Loucy (cell line): ENCODE measurements at regions not wholly inside any gene's neighbourhood (a gene's known extent, or its start where the extent isn't known, plus 50 kb on each side); places are given as distances from the start of the nearest gene placed in this dataset.

ENCODE experiments used
- H2AFZ ChIP-seq: fragments of 200-600 bp; sonication (generic); 2 replicates; pipeline ENCODE4 v1.6.0; 2016; ENCODE audit warnings: antibody characterized with exemption, mild to moderate bottlenecking, low read length, moderate library complexity
- H3F3A ChIP-seq: fragments of 200-600 bp; 2 replicates; pipeline ENCODE4 v1.6.0; 2016; ENCODE audit warnings: antibody characterized with exemption, low read depth, mild to moderate bottlenecking
- H3K27me3 ChIP-seq: fragments of 200-600 bp; sonication (generic); 2 replicates; pipeline ENCODE4 v1.6.1; 2014; ENCODE audit warnings: low read length, mild to moderate bottlenecking; ENCODE audit not compliant: insufficient read depth, poor library complexity, severe bottlenecking
- H3K36me3 ChIP-seq: fragments of 200-600 bp; sonication (generic); 2 replicates; pipeline ENCODE4 v1.6.1; 2016; ENCODE audit warnings: low read length; ENCODE audit not compliant: insufficient read depth
- H3K4me1 ChIP-seq: fragments of 200-600 bp; sonication (generic); 2 replicates; pipeline ENCODE4 v1.5.1; 2014; ENCODE audit warnings: low read length, mild to moderate bottlenecking; ENCODE audit not compliant: insufficient read depth, poor library complexity, severe bottlenecking
- H3K4me2 ChIP-seq: fragments of 200-600 bp; sonication (generic); 2 replicates; pipeline ENCODE4 v1.6.0; 2014; ENCODE audit warnings: antibody characterized with exemption, low read length, low read depth, mild to moderate bottlenecking; ENCODE audit not compliant: poor library complexity, severe bottlenecking
- H3K4me3 ChIP-seq: fragments of 200-600 bp; sonication (generic); 2 replicates; pipeline ENCODE4 v1.5.1; 2014; ENCODE audit warnings: low read length, mild to moderate bottlenecking, mixed read lengths; ENCODE audit not compliant: poor library complexity, severe bottlenecking
- H3K79me2 ChIP-seq: fragments of 200-600 bp; sonication (generic); 2 replicates; pipeline ENCODE4 v1.6.1; 2014; ENCODE audit warnings: low read length; ENCODE audit not compliant: insufficient read depth
- H3K9ac ChIP-seq: fragments of 200-600 bp; sonication (generic); 2 replicates; pipeline ENCODE4 v1.6.0; 2014; ENCODE audit warnings: mild to moderate bottlenecking, low read depth, low read length, moderate library complexity; ENCODE audit not compliant: poor library complexity, severe bottlenecking
- H3K9me2 ChIP-seq: fragments of 200-600 bp; sonication (generic); replicated peaks from 2 replicates; pipeline ENCODE4 v1.6.1; 2016; ENCODE audit warnings: low read depth, low read length, mixed read lengths
- H3K9me3 ChIP-seq: fragments of 200-600 bp; sonication (generic); 2 replicates; pipeline ENCODE4 v1.6.1; 2014; ENCODE audit warnings: mild to moderate bottlenecking, antibody characterized with exemption, low read length, low read depth; ENCODE audit not compliant: insufficient read depth
- H4K20me1 ChIP-seq: fragments of 200-600 bp; sonication (generic); 2 replicates; pipeline ENCODE4 v1.6.0; 2014; ENCODE audit warnings: antibody characterized with exemption, low read length, mild to moderate bottlenecking; ENCODE audit not compliant: insufficient read depth, poor library complexity, severe bottlenecking
- CTCF ChIP-seq: fragments of 200-600 bp; sonication (generic); conservative IDR thresholded peaks from 2 replicates; pipeline ENCODE4 v1.5.1; 2014; ENCODE audit warnings: mild to moderate bottlenecking, antibody characterized with exemption, low read length
- EZH2phosphoT487 ChIP-seq: fragments of 200-600 bp; IDR thresholded peaks from 2 replicates; pipeline ENCODE4 v1.6.1; 2018; ENCODE audit warnings: antibody characterized with exemption, mild to moderate bottlenecking, moderate library complexity, borderline replicate concordance

GRCh38 chr6:6842291-6842690, 253.8 kb downstream of the LY86 start:
- Histone ChIP-seq H3K4me2 (no peak overlapping the region), H2AFZ (peak overlapping the region; percentile 66; the same call in 1 of the 2 replicates), H3K79me2 (no peaks in the 10 kb centered on the region)

GRCh38 chr6:6843057-6843627, 254.6 kb downstream of the LY86 start:
- no peak overlapping the region for H3K4me3 ChIP-seq
- no peaks in the 10 kb centered on the region for H3K36me3 ChIP-seq
- H3K9me2 ChIP-seq = no peaks in the 10 kb centered on the region
- TF ChIP-seq CTCF (no peak), EZH2phosphoT487 (no peak)
- no peaks in the 10 kb centered on the region for H3F3A ChIP-seq
- H2AFZ ChIP-seq = no peak overlapping the region; the same call in 1 of the 2 replicates
- H3K4me2 ChIP-seq = no peak overlapping the region
- H4K20me1 ChIP-seq = no peaks in the 10 kb centered on the region
- H3K9me3 ChIP-seq = peaks cover 10% of the 10 kb centered on the region; the same call in 1 of the 2 replicates
- peaks cover 6% of the 10 kb centered on the region for H3K4me1 ChIP-seq
- H3K27me3 ChIP-seq = no peaks in the 10 kb centered on the region
- no peak overlapping the region for H3K9ac ChIP-seq
- no peaks in the 10 kb centered on the region for H3K79me2 ChIP-seq

More at GRCh38 chr6:6842291-6842690, 253.8 kb downstream of the LY86 start:
- TF ChIP-seq CTCF = no peak
- no peak for TF ChIP-seq EZH2phosphoT487
- Histone ChIP-seq H3K9ac (no peak overlapping the region), H3F3A (no peaks in the 10 kb centered on the region), H3K4me1 (peaks cover 6% of the 10 kb centered on the region), H4K20me1 (no peaks in the 10 kb centered on the region), H3K4me3 (no peak overlapping the region), H3K36me3 (no peaks in the 10 kb centered on the region), H3K9me2 (no peaks in the 10 kb centered on the region), H3K27me3 (no peaks in the 10 kb centered on the region), H3K9me3 (peaks cover 10% of the 10 kb centered on the region; the same call in 1 of the 2 replicates)

- H2AFZ ChIP-seq = no peak overlapping the region
These were observed 255.3 kb downstream of the LY86 start for GRCh38 chr6:6843777-6844176.

More at GRCh38 chr6:6843777-6844176, 255.3 kb downstream of the LY86 start:
- Histone ChIP-seq H3K9me3 (peaks cover 10% of the 10 kb centered on the region; the same call in 1 of the 2 replicates), H3K4me2 (no peak overlapping the region), H3F3A (no peaks in the 10 kb centered on the region), H3K9ac (no peak overlapping the region), H3K79me2 (no peaks in the 10 kb centered on the region), H3K36me3 (no peaks in the 10 kb centered on the region), H3K27me3 (no peaks in the 10 kb centered on the region), H3K4me1 (peaks cover 6% of the 10 kb centered on the region), H4K20me1 (no peaks in the 10 kb centered on the region), H3K9me2 (no peaks in the 10 kb centered on the region), H3K4me3 (no peak overlapping the region)
- TF ChIP-seq EZH2phosphoT487 (no peak), CTCF (no peak)
